ENCODE measurements at regions not wholly inside any gene's neighbourhood (a gene's known extent, or its start where the extent isn't known, plus 50 kb on each side); places are given as distances from the start of the nearest gene placed in this dataset.

- H3K27ac Mint-ChIP-seq (ENCODE audit: unreplicated experiment), result no peak overlapping the region
- BruUV-seq (replicated peaks), result no TSS peak
- H3K4me1 Mint-ChIP-seq (ENCODE audit: low read depth, unreplicated experiment), result no peaks in the 10 kb centered on the region
Measured at GRCh38 chr9:90476058-90476457, 166.6 kb downstream of the DIRAS2 start.

GRCh38 chr9:90477535-90477934 lies 165.1 kb downstream of the DIRAS2 start:
- BruUV-seq (replicated peaks), result no TSS peak
- Mint-ChIP-seq H3K4me3 (ENCODE audit: unreplicated experiment) (no peak overlapping the region), H3K27me3 (ENCODE audit: insufficient read depth, unreplicated experiment) (no peaks in the 10 kb centered on the region), H3K27ac (ENCODE audit: unreplicated experiment) (no peak overlapping the region), H3K36me3 (ENCODE audit: insufficient read depth, unreplicated experiment) (no peaks in the 10 kb centered on the region), H3K4me1 (ENCODE audit: low read depth, unreplicated experiment) (no peaks in the 10 kb centered on the region), H3K9me3 (ENCODE audit: unreplicated experiment) (no peaks in the 10 kb centered on the region)
- ChIA-PET POLR2A (no interaction called here), CTCF (no interaction called here)
- intact Hi-C loops (cut with micrococcal nuclease; ENCODE audit: unreplicated experiment), result no loop called here
- H3K4me3 ChIP-seq (ENCODE audit: low read depth, low read length), result no peak overlapping the region
- H3K36me3 ChIP-seq (ENCODE audit: control insufficient read depth, insufficient read depth, low read length), result no peaks in the 10 kb centered on the region
- no peak for DNase-seq
- no peaks in the 10 kb centered on the region for H3K4me1 ChIP-seq
- no peak for TF ChIP-seq CTCF (IDR thresholded peaks at IDR 0.05; ENCODE audit: insufficient read depth in 1 of 2, low read depth in 1 of 2, low read length in 1 of 2, severe bottlenecking in 1 of 2, unreplicated experiment in 1 of 2)
- no peaks in the 10 kb centered on the region for H3K9me3 ChIP-seq
- no peaks in the 10 kb centered on the region for H3K27me3 ChIP-seq (replicated peaks; ENCODE audit: control insufficient read depth, insufficient read depth, low read length)

More at GRCh38 chr9:90476058-90476457, 166.6 kb downstream of the DIRAS2 start:
- Histone ChIP-seq H3K9me3 (no peaks in the 10 kb centered on the region), H3K4me3 (ENCODE audit: low read depth, low read length) (no peak overlapping the region), H3K4me1 (no peaks in the 10 kb centered on the region), H3K36me3 (ENCODE audit: control insufficient read depth, insufficient read depth, low read length) (no peaks in the 10 kb centered on the region), H3K27me3 (replicated peaks; ENCODE audit: control insufficient read depth, insufficient read depth, low read length) (no peaks in the 10 kb centered on the region)
- intact Hi-C loops (cut with micrococcal nuclease; ENCODE audit: unreplicated experiment), result no loop called here
- Mint-ChIP-seq H3K36me3 (ENCODE audit: insufficient read depth, unreplicated experiment) (no peaks in the 10 kb centered on the region), H3K4me3 (ENCODE audit: unreplicated experiment) (no peak overlapping the region), H3K9me3 (ENCODE audit: unreplicated experiment) (no peaks in the 10 kb centered on the region), H3K27me3 (ENCODE audit: insufficient read depth, unreplicated experiment) (no peaks in the 10 kb centered on the region)
- no peak for DNase-seq
- ChIA-PET CTCF (no interaction called here), POLR2A (no interaction called here)
- TF ChIP-seq CTCF (IDR thresholded peaks at IDR 0.05; ENCODE audit: insufficient read depth in 1 of 2, low read depth in 1 of 2, low read length in 1 of 2, severe bottlenecking in 1 of 2, unreplicated experiment in 1 of 2), result no peak

- ChIA-PET CTCF (no interaction called here), POLR2A (no interaction called here)
- no peak for TF ChIP-seq CTCF (IDR thresholded peaks at IDR 0.05; ENCODE audit: insufficient read depth in 1 of 2, low read depth in 1 of 2, low read length in 1 of 2, severe bottlenecking in 1 of 2, unreplicated experiment in 1 of 2)
- Mint-ChIP-seq H3K36me3 (ENCODE audit: insufficient read depth, unreplicated experiment) (no peaks in the 10 kb centered on the region), H3K4me3 (ENCODE audit: unreplicated experiment) (no peak overlapping the region), H3K9me3 (ENCODE audit: unreplicated experiment) (no peaks in the 10 kb centered on the region), H3K4me1 (ENCODE audit: low read depth, unreplicated experiment) (no peaks in the 10 kb centered on the region), H3K27me3 (ENCODE audit: insufficient read depth, unreplicated experiment) (no peaks in the 10 kb centered on the region), H3K27ac (ENCODE audit: unreplicated experiment) (no peak overlapping the region)
- H3K27me3 ChIP-seq (replicated peaks; ENCODE audit: control insufficient read depth, insufficient read depth, low read length), result no peaks in the 10 kb centered on the region
- no peaks in the 10 kb centered on the region for H3K36me3 ChIP-seq (ENCODE audit: control insufficient read depth, insufficient read depth, low read length)
- no peaks in the 10 kb centered on the region for H3K9me3 ChIP-seq
- H3K4me3 ChIP-seq (ENCODE audit: low read depth, low read length), result no peak overlapping the region
- no TSS peak for BruUV-seq (replicated peaks)
- DNase-seq, result no peak
- H3K4me1 ChIP-seq, result no peaks in the 10 kb centered on the region
- intact Hi-C loops (cut with micrococcal nuclease; ENCODE audit: unreplicated experiment), result no loop called here
Measured at GRCh38 chr9:90478821-90479220, 163.8 kb downstream of the DIRAS2 start.

Measured in Caco-2 (cell line).